ENCODE measurements at regions not wholly inside any gene's neighbourhood (a gene's known extent, or its start where the extent isn't known, plus 50 kb on each side); places are given as distances from the start of the nearest gene placed in this dataset.

- H3K36me3 Mint-ChIP-seq: no peaks in the 10 kb centered on the region
- POLR2A ChIA-PET: no interaction called here
- no peaks in the 10 kb centered on the region for H3K27me3 ChIP-seq (replicated peaks in 1 of 2; ENCODE audit: control insufficient read depth in 2 of 2, extremely low read depth in 1 of 2, insufficient read depth in 2 of 2, low read length in 1 of 2)
- H3K9me3 Mint-ChIP-seq: no peaks in the 10 kb centered on the region
- no peak overlapping the region for H3K4me3 Mint-ChIP-seq
- no peak overlapping the region for H3K4me3 ChIP-seq (ENCODE audit: control insufficient read depth in 1 of 2, extremely low read depth in 1 of 2, low read length in 1 of 2)
- no peaks in the 10 kb centered on the region for H3K36me3 ChIP-seq (ENCODE audit: control insufficient read depth in 2 of 2, extremely low read depth in 1 of 2, insufficient read depth in 1 of 2, low read length in 1 of 2)
- H3K27ac Mint-ChIP-seq: no peak overlapping the region
- H3K4me1 Mint-ChIP-seq: no peaks in the 10 kb centered on the region
- 83% methylated on average over 1 of the region's 4 CpGs for whole genome bisulfite sequencing (ENCODE audit: insufficient coverage)
- no peaks in the 10 kb centered on the region for H3K4me1 ChIP-seq (ENCODE audit: control insufficient read depth in 1 of 2, extremely low read depth in 1 of 2, insufficient read depth in 2 of 2, low read length in 2 of 2)
- DNase-seq (no peak), ATAC-seq (replicated peaks in 1 of 4) (no peak)
- H3K27ac ChIP-seq (ENCODE audit: low read length): no peak overlapping the region
- CTCF ChIA-PET: no interaction called here
- H3K9me3 ChIP-seq: no peaks in the 10 kb centered on the region
- H3K27me3 Mint-ChIP-seq: peaks cover 2 to 8% of the 10 kb centered on the region in 2 donors
Observed at GRCh38 chr1:63718541-63718970, 55.3 kb upstream of the ROR1 start.

GRCh38 chr1:63721531-63722189 lies 52.2 kb upstream of the ROR1 start:
- H3K4me1 Mint-ChIP-seq: no peaks in the 10 kb centered on the region
- H3K36me3 ChIP-seq (ENCODE audit: control insufficient read depth in 2 of 2, extremely low read depth in 1 of 2, insufficient read depth in 1 of 2, low read length in 1 of 2): no peaks in the 10 kb centered on the region
- ChIA-PET POLR2A (no interaction called here), CTCF (no interaction called here)
- no CpG with 5 or more reads among the region's 3 CpGs for WGBS (ENCODE audit: insufficient coverage)
- peaks cover 0 to 5% of the 10 kb centered on the region in 2 donors for H3K27me3 Mint-ChIP-seq
- H3K4me3 Mint-ChIP-seq: no peak overlapping the region
- H3K9me3 Mint-ChIP-seq: no peaks in the 10 kb centered on the region
- no peak for ATAC-seq (replicated peaks in 1 of 4)
- H3K27ac ChIP-seq (ENCODE audit: low read length): no peak overlapping the region
- no peak for DNase-seq
- no peaks in the 10 kb centered on the region for H3K36me3 Mint-ChIP-seq
- no peaks in the 10 kb centered on the region for H3K27me3 ChIP-seq (replicated peaks in 1 of 2; ENCODE audit: control insufficient read depth in 2 of 2, extremely low read depth in 1 of 2, insufficient read depth in 2 of 2, low read length in 1 of 2)
- no peak overlapping the region for H3K4me3 ChIP-seq (ENCODE audit: control insufficient read depth in 1 of 2, extremely low read depth in 1 of 2, low read length in 1 of 2)
- H3K27ac Mint-ChIP-seq: no peak overlapping the region
- no peaks in the 10 kb centered on the region for H3K9me3 ChIP-seq
- H3K4me1 ChIP-seq (ENCODE audit: control insufficient read depth in 1 of 2, extremely low read depth in 1 of 2, insufficient read depth in 2 of 2, low read length in 2 of 2): no peaks in the 10 kb centered on the region

DNA sequence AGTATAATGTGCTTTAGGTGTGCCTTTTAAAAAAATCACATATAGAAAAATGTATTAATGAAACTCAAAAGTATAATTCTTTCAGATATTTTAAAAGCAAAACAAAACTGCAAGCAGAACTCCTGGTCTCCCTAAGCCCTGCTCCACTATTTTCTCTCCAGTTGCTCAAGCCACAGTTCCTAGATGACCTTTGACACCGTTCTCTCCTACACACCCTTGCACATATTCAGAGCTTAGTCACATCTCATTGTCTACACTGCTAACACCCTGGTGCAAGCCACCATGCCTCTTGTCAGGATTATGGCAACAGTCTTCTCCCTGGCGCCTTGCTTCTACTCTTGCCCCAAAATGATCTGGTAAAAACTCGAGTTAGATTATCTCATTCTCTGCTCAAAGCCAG lies 50.2 kb upstream of the ROR1 start:
- H3K27ac Mint-ChIP-seq: no peak overlapping the region
- H3K36me3 Mint-ChIP-seq: no peaks in the 10 kb centered on the region
- H3K9me3 Mint-ChIP-seq: peaks cover 0 to 2% (median 0%) of the 10 kb centered on the region in 3 donors
- ATAC-seq (replicated peaks in 1 of 4) (no peak), DNase-seq (no peak)
- Histone ChIP-seq H3K27me3 (replicated peaks in 1 of 2; ENCODE audit: control insufficient read depth in 2 of 2, extremely low read depth in 1 of 2, insufficient read depth in 2 of 2, low read length in 1 of 2) (no peaks in the 10 kb centered on the region), H3K9me3 (no peaks in the 10 kb centered on the region), H3K4me1 (ENCODE audit: control insufficient read depth in 1 of 2, extremely low read depth in 1 of 2, insufficient read depth in 2 of 2, low read length in 2 of 2) (no peaks in the 10 kb centered on the region), H3K36me3 (ENCODE audit: control insufficient read depth in 2 of 2, extremely low read depth in 1 of 2, insufficient read depth in 1 of 2, low read length in 1 of 2) (no peaks in the 10 kb centered on the region), H3K27ac (ENCODE audit: low read length) (no peak overlapping the region), H3K4me3 (ENCODE audit: control insufficient read depth in 1 of 2, extremely low read depth in 1 of 2, low read length in 1 of 2) (no peak overlapping the region)
- ChIA-PET CTCF (no interaction called here), POLR2A (no interaction called here)
- no peaks in the 10 kb centered on the region for H3K27me3 Mint-ChIP-seq
- 71% methylated on average over 3 of the region's 3 CpGs for WGBS (ENCODE audit: insufficient coverage)
- no peaks in the 10 kb centered on the region for H3K4me1 Mint-ChIP-seq
- H3K4me3 Mint-ChIP-seq: no peak overlapping the region
